ENCODE measurements at regions not wholly inside any gene's neighbourhood (a gene's known extent, or its start where the extent isn't known, plus 50 kb on each side); places are given as distances from the start of the nearest gene placed in this dataset.

DNA sequence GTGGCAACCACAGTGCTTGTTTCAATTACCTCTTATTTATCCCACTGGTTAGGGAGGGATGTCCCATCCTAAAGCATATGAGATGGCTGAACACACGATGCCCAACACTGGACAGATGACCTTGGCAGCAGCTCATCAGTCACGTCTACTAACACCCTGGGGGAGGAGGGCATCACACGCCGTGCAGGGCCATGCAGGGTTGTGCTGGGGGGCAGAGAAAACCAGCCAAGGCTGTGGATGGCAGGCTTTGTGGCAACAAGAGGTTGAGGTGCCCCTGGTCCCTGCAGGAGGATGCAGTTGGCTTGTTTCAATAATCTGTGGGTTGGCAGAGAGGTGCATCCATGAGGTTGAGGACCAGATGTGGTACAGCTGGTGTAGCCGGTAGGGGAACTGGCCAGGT is 293.7 kb upstream of the SULF2 start:
- DNase-seq (ENCODE audit: low read depth) = no peak

DNA sequence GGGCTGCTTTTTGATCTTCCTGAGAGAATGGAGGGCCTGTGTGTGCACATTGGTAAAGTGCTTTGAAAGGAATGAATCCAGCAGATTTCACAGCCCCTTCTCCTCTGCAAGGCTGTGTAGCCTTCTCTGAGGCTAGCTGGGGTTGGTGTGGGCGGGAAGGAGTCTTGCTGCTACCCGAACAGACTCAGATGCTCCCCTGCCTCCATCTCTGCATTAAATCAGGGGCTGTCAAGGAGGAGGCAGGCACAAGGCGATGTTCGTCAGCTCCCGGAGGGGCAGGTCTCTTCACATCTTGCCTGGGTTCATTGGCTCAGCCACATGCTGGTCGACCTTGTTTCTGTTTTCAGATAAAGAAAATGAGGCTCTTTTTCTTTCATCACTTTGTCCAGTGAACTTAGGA is 291.5 kb upstream of the SULF2 start:
- no peak for DNase-seq (ENCODE audit: low read depth)

- no peak for DNase-seq (ENCODE audit: low read depth)
Observed at GRCh38 chr20:48076247-48076646, 291.0 kb upstream of the SULF2 start.

- DNase-seq (ENCODE audit: low read depth) = no peak
Observed at GRCh38 chr20:48075591-48076174, 290.4 kb upstream of the SULF2 start.

- no peak for DNase-seq (ENCODE audit: low read depth)
Observed at GRCh38 chr20:48070991-48071652, 285.8 kb upstream of the SULF2 start.

DNA sequence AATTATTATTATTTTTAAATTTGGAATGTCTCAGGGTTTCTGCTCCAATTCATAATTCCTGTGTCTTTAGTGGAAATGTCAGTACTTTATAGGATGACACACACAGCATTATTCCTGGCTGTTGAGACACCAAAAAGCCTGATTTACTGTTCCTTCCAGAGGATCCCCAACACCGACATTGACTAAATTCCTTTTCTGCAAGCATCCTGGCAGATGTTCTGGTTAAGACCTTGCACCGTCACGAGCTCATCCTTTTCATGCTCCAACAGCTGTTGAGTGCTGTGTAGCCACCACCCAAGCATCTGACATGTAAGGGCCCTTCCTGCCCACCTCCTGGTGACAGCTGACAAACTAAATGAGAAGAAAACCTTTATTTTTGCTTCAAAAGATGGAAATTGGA is 284.3 kb upstream of the SULF2 start:
- DNase-seq (ENCODE audit: low read depth) = no peak

DNA sequence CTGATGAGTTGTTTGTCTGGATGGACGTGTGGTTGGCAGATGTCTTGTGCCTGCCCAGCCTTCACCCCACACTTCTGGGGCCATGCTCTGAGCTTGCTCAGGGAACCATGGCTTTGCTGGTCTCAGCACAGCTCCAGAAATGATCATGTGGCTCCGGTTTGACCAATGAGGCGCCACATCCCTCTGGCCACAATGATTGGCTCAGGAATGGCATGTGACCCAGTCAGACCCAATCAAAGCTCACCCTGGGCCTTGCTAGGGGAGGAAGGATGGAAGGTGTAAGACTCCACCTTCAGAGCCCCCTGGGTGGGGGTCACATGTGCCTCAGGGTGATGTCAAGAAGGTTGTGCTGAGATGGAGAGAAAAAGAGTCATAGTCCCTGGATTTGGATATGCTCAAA is 281.6 kb upstream of the SULF2 start:
- no peak for DNase-seq (ENCODE audit: low read depth)

DNA sequence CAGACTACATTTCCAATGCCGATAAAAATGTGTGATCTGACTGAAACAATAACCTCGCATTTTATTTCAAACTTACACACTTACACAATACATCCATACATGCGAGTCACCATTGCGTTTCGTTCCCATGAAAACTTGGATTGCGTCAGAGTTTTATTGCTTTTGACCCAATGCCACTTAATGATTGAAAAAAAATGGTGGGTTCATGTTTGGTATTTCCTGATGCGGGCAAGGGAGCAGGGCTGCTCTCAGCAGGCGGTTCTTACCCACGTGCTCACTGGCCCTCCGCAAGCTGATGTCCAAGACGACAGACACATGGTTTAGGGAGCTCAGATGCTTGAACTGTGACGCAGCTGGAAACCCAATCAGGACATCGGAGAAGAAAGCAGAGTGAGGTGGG is 281.0 kb upstream of the SULF2 start:
- DNase-seq (ENCODE audit: low read depth) = peak; percentile 6

- no peak for DNase-seq (ENCODE audit: low read depth)
Observed at GRCh38 chr20:48065833-48066232, 280.6 kb upstream of the SULF2 start.

DNA sequence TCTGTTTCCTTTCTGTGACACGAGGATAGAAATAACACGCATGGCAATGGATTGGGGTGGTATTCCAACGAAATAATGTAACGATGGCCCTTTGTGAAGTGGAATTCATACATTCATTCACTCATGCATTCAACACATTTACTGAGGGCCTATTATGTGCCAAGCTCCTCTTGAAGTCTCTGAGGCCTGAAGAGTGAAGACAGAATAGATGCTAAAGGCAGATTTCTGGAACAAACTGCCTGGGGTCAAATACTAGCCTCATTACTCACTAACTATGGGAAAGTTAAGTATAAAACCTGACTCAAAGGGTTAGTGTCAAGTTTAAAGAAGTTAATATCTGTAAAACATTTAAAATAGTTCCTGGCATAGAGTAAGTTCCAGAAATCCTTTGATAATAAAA is 279.6 kb upstream of the SULF2 start:
- DNase-seq (ENCODE audit: low read depth) = no peak

- DNase-seq (ENCODE audit: low read depth) = no peak
Observed at GRCh38 chr20:48060841-48061720, 275.8 kb upstream of the SULF2 start.

DNA sequence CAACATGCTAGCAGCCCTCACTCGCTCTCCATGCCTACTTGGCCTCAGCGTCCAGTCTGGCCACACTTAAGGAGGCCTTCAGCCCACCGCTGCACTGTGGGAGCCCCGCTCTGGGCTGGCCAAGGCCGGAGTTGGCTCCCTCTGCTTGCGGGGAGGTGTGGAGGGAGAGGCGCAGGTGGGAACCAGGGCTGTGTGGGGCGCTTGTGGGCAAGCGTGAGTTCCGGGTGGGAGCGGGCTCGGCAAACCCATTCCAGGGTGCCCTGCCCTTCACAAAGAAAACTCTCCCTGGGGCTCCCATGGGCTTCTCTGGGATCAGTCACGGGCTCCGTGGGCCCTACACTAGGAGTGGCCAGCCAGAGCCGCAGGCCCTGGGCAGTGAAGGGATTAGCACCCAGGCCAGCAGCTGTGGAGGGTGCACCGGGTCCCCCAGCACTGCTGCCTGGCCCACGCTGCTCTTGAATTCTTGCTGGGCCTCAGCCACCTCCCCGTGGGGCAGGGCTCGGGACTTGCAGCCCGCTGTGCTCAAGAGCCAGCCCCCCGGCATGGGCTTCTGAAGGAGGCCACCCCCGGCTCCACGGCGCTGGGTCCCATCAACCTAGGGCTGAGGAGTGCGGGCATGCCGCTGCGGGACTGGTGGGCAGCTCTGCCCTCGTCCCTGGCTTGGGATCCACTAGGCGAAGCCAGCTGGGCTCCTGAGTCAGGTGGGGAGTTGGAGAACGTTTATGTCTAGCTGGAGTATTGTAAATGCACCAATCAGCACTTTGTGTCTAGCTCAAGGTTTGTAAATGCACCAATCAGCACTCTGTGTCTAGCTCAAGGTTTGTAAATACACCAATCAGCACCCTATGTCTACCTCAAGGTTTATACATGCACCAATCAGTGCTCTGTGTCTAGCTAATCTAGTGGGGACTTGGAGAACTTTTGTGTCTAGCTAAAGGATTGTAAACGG is 273.6 kb upstream of the SULF2 start:
- DNase-seq (ENCODE audit: low read depth) = no peak

- DNase-seq (ENCODE audit: low read depth) = no peak
Observed at GRCh38 chr20:48057739-48058138, 272.5 kb upstream of the SULF2 start.

DNA sequence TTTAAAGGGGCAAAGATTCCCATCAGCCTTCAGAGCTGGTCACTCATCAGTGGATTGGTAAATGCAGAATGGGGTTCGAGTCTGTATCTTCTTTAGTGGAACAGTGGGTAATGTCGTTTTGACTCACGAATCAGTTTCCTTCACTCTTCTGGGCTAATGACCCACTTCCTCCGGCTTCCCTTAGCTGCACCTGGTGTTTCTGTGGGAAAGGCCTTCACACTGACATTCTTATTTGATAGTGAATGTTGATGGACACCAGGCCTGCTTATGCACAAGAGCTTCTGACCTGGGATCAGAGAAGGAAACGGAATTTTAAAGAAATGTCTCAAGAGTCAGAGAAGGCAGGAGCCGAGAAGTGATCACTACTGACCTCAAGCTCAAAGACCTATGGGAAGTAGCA is 272.0 kb upstream of the SULF2 start:
- DNase-seq (ENCODE audit: low read depth) = no peak

GRCh38 chr20:48056218-48056617 is 270.9 kb upstream of the SULF2 start:
- no peak for DNase-seq (ENCODE audit: low read depth)

DNA sequence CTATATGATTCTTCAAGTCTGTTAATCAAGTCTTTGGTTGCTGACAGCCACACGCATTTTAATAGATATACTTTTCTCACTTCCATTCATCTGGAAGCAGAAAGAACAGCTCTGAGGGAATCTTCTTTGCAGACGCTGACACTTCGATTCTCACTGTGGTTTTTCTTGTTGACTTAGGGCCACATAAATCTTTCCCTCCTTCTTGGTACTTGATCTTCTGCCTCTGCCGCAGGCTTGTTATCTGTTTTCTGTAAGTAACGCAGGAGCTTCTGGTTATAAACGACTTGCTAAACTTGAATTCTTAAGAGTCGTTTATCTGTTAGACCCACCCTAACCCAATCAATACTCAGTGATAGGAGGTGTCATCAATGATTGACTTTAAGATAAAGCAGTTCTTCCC is 268.8 kb upstream of the SULF2 start:
- DNase-seq (ENCODE audit: low read depth) = no peak

DNA sequence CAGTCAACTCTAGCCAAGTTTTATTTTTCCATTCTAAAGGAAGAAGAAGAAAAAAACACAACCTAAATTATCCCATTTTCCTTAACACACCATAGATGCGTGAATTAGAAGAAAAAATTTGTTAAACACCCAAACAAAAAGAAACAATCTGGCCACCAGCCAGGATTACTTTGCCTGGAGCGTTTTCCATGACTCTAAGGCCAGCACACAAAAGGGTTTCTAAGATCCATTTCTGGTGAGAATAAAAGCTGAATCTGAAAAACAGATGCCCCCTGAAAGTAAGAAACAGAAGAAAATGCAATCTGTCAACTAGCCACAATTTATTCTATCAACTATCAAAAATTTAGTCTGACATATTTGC is 267.2 kb upstream of the SULF2 start:
- DNase-seq (ENCODE audit: low read depth) = peak; percentile 14

- peak; percentile 41 for DNase-seq (ENCODE audit: low read depth)
Observed at GRCh38 chr20:48051794-48052474, 266.7 kb upstream of the SULF2 start.

GRCh38 chr20:48049641-48050040 is 264.4 kb upstream of the SULF2 start:
- no peak for DNase-seq (ENCODE audit: low read depth)

GRCh38 chr20:48049171-48049570 is 263.9 kb upstream of the SULF2 start:
- DNase-seq (ENCODE audit: low read depth) = no peak

GRCh38 chr20:48047447-48047846 is 262.2 kb upstream of the SULF2 start:
- no peak for DNase-seq (ENCODE audit: low read depth)

DNA sequence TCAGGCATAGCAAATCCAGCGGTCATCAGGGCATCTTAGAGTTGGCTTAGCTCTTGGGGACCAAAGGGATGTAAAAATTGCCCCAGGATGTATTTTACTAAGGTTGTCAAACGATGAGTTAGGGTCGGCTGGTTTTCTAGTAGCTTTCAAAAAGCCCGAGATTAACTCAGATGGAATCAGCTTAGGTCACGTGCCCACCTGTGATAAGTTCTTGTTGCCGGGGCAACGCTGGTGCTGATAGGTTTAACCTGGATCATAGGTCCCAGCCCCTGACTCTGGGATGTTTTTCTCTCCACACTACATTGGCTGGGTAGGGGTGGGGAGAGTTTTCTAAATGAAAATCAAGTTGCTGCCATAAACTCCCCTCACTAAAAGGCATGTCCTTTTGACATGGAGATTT is 257.3 kb upstream of the SULF2 start:
- no peak for DNase-seq (ENCODE audit: low read depth)
